H1 (cell line): ENCODE measurements at regions not wholly inside any gene's neighbourhood (a gene's known extent, or its start where the extent isn't known, plus 50 kb on each side); places are given as distances from the start of the nearest gene placed in this dataset.

Experiments used
- CTCF ChIA-PET: fragments of 300-600 bp; sonication (Branson Sonifier 250); formaldehyde crosslinking; loops from one replicate; lab custom pipeline; 2021; ENCODE audit not compliant: partially characterized antibody; lab: Charles Lee
- POLR2A ChIA-PET: fragments of 300-600 bp; sonication (Branson Sonifier 250); formaldehyde crosslinking; loops from one replicate; lab custom pipeline; 2021; ENCODE audit warnings: inconsistent platforms; ENCODE audit not compliant: partially characterized antibody; lab: Charles Lee
- DNase-seq, 2 experiments: peaks; one replicate each; pipeline versions ENCODE4 v3.0.0 to v3.0.0-alpha.2; 2010 to 2022; ENCODE audit warnings: low spot score in 2 of 2, low read depth in 1 of 2, mixed read lengths in 1 of 2
- FAIRE-seq: peaks from 2 replicates; lab custom pipeline; 2011; peaks lifted over from hg19 to GRCh38; lab: Jason Lieb, UNC
- H2AFZ ChIP-seq: 2 replicates; pipeline ENCODE4 v1.8.1; 2012; ENCODE audit warnings: low read length, inconsistent platforms
- H2AK5ac ChIP-seq: 2 replicates; pipeline ENCODE4 v1.6.1; 2013; ENCODE audit warnings: low read depth, low read length
- H2BK120ac ChIP-seq: replicated peaks from 2 replicates; pipeline ENCODE3; 2013; ENCODE audit warnings: low read depth, low read length, inconsistent platforms
- H2BK12ac ChIP-seq: 2 replicates; pipeline ENCODE4 v1.6.1; 2013; ENCODE audit warnings: low read depth, low read length
- H2BK15ac ChIP-seq: 2 replicates; pipeline ENCODE4 v1.6.1; 2013; ENCODE audit warnings: low read length
- H2BK20ac ChIP-seq: 2 replicates; pipeline ENCODE4 v1.6.1; 2013; ENCODE audit warnings: low read length
- H2BK5ac ChIP-seq: 2 replicates; pipeline ENCODE4 v1.6.1; 2013; ENCODE audit warnings: low read depth, low read length
- H3K14ac ChIP-seq: 2 replicates; pipeline ENCODE4 v1.6.1; 2013; ENCODE audit warnings: inconsistent platforms; ENCODE audit not compliant: insufficient read length
- H3K18ac ChIP-seq: 2 replicates; pipeline ENCODE4 v1.6.1; 2013; ENCODE audit warnings: low read length; ENCODE audit errors: extremely low read depth
- H3K23ac ChIP-seq: 2 replicates; pipeline ENCODE4 v1.6.1; 2013; ENCODE audit warnings: inconsistent platforms; ENCODE audit not compliant: insufficient read length
- H3K23me2 ChIP-seq: 2 replicates; pipeline ENCODE4 v1.6.1; 2013; ENCODE audit warnings: low read depth, low read length
- H3K27ac ChIP-seq: 2 replicates; pipeline ENCODE4 v1.6.1; 2011; ENCODE audit warnings: low read depth, low read length, inconsistent platforms
- H3K27me3 ChIP-seq, 4 experiments: replicated peaks in 1 of 4; 1 replicate in 1 of 4; 2 replicates in 3 of 4; pipeline versions ENCODE4 v1.6.1 to v1.8.1; 2011 to 2013; ENCODE audit warnings: low read length in 3 of 4, mild to moderate bottlenecking in 3 of 4, inconsistent platforms in 2 of 4, mixed read lengths in 2 of 4, moderate library complexity in 1 of 4; ENCODE audit not compliant: control insufficient read depth in 3 of 4, insufficient read depth in 3 of 4; ENCODE audit errors: extremely low read depth in 1 of 4
- H3K36me3 ChIP-seq, 4 experiments: 2 replicates each; pipeline versions ENCODE4 v1.6.1 to v1.8.1; 2011 to 2013; ENCODE audit warnings: mild to moderate bottlenecking in 4 of 4, low read length in 3 of 4, moderate library complexity in 2 of 4, control low read depth in 1 of 4, inconsistent platforms in 1 of 4; ENCODE audit not compliant: insufficient read depth in 4 of 4, control insufficient read depth in 2 of 4
- H3K4ac ChIP-seq: replicated peaks from 2 replicates; pipeline ENCODE3; 2013; ENCODE audit warnings: low read length, low read depth, mixed read lengths, inconsistent platforms; ENCODE audit not compliant: insufficient read length
- H3K4me1 ChIP-seq, 4 experiments: replicated peaks in 1 of 4; 1 replicate in 1 of 4; 2 replicates in 3 of 4; pipeline versions ENCODE4 v1.6.1 to v1.8.1; 2011 to 2013; ENCODE audit warnings: low read length in 3 of 4, inconsistent platforms in 2 of 4, mixed read lengths in 1 of 4; ENCODE audit not compliant: insufficient read depth in 4 of 4, control insufficient read depth in 3 of 4
- H3K4me2 ChIP-seq, 2 experiments: 2 replicates each; pipeline versions ENCODE4 v1.6.1 to v1.8.1; 2011 to 2013; ENCODE audit warnings: low read depth in 2 of 2, low read length in 2 of 2, control low read depth in 1 of 2, inconsistent platforms in 1 of 2, mild to moderate bottlenecking in 1 of 2; ENCODE audit not compliant: insufficient read depth in 1 of 2
- H3K4me3 ChIP-seq, 4 experiments: fragments of 200-600, 300-600 bp in 1 of 4; sonication (generic), shearing (Covaris generic), sonication (Bioruptor Twin) in 1 of 4; 2 replicates each; pipeline versions ENCODE4 v1.5.1 to v1.8.1; 2011 to 2016; ENCODE audit warnings: low read length in 4 of 4, low read depth in 3 of 4, control low read depth in 2 of 4, inconsistent platforms in 2 of 4, mild to moderate bottlenecking in 2 of 4, mixed read lengths in 1 of 4, moderate library complexity in 1 of 4; ENCODE audit not compliant: insufficient read depth in 2 of 4; ENCODE audit errors: extremely low read depth in 1 of 4
- H3K56ac ChIP-seq: replicated peaks from 2 replicates; pipeline ENCODE3; 2013; ENCODE audit warnings: low read depth, mild to moderate bottlenecking, mixed read lengths, low read length, inconsistent platforms; ENCODE audit not compliant: insufficient read length
- H3K79me1 ChIP-seq: 2 replicates; pipeline ENCODE4 v1.6.1; 2013; ENCODE audit warnings: low read depth, low read length, control low read depth
- H3K79me2 ChIP-seq, 2 experiments: 2 replicates each; pipeline versions ENCODE4 v1.6.1 to v1.8.1; 2012 to 2013; ENCODE audit warnings: low read length in 2 of 2, mild to moderate bottlenecking in 2 of 2, inconsistent platforms in 1 of 2; ENCODE audit not compliant: insufficient read depth in 2 of 2, control insufficient read depth in 1 of 2
- H3K9ac ChIP-seq, 4 experiments: replicated peaks in 1 of 4; 1 replicate in 1 of 4; 2 replicates in 3 of 4; pipeline versions ENCODE4 v1.6.1 to v1.8.1; 2011 to 2013; ENCODE audit warnings: low read depth in 3 of 4, low read length in 3 of 4, control low read depth in 2 of 4, mild to moderate bottlenecking in 2 of 4, moderate library complexity in 2 of 4, inconsistent platforms in 1 of 4; ENCODE audit errors: extremely low read depth in 1 of 4
- H3K9me3 ChIP-seq, 2 experiments: 2 replicates each; pipeline versions ENCODE4 v1.6.1 to v1.8.1; 2012 to 2013; ENCODE audit warnings: mild to moderate bottlenecking in 2 of 2, moderate library complexity in 2 of 2, control low read depth in 1 of 2, inconsistent platforms in 1 of 2, low read depth in 1 of 2, low read length in 1 of 2, mixed read lengths in 1 of 2; ENCODE audit not compliant: insufficient read depth in 2 of 2
- H4K20me1 ChIP-seq, 2 experiments: replicated peaks in 1 of 2; 2 replicates each; pipeline versions ENCODE3 to v1.8.1; 2011 to 2013; ENCODE audit warnings: inconsistent platforms in 2 of 2, low read length in 2 of 2, mild to moderate bottlenecking in 1 of 2; ENCODE audit not compliant: insufficient read depth in 2 of 2, control insufficient read depth in 1 of 2
- H4K5ac ChIP-seq: 2 replicates; pipeline ENCODE4 v1.6.1; 2013; ENCODE audit warnings: low read length, low read depth, mixed read lengths, inconsistent platforms; ENCODE audit not compliant: insufficient read length
- H4K8ac ChIP-seq: 2 replicates; pipeline ENCODE4 v1.8.0; 2013; ENCODE audit warnings: mild to moderate bottlenecking, moderate library complexity, low read length, inconsistent platforms; ENCODE audit not compliant: insufficient read depth; ENCODE audit errors: extremely low read depth
- H4K91ac ChIP-seq: replicated peaks from 2 replicates; pipeline ENCODE3; 2013; ENCODE audit warnings: low read length, mixed read lengths, inconsistent platforms; ENCODE audit not compliant: insufficient read length
- BRCA1 ChIP-seq: IDR thresholded peaks from 2 replicates; pipeline ENCODE4 v1.6.1; 2012; ENCODE audit warnings: low read depth, low read length, improper control_type of control experiment
- CREB1 ChIP-seq: IDR thresholded peaks from 2 replicates; pipeline ENCODE4 v1.6.1; 2012; ENCODE audit warnings: inconsistent platforms
- KDM1A ChIP-seq: fragments of 200-600, 300-600 bp; sonication (generic); IDR thresholded peaks from 2 replicates; pipeline ENCODE4 v1.7.1; 2016; ENCODE audit warnings: mild to moderate bottlenecking, low read length, borderline replicate concordance
- RNF2 ChIP-seq: fragments of 200-900, 300-1000 bp; sonication (generic); IDR thresholded peaks from 2 replicates; pipeline ENCODE4 v1.7.1; 2016; ENCODE audit warnings: borderline replicate concordance, low read depth, mild to moderate bottlenecking, antibody characterized with exemption, low read length; ENCODE audit not compliant: poor library complexity, severe bottlenecking; ENCODE audit errors: missing control alignments
- SP1 ChIP-seq: IDR thresholded peaks from 2 replicates; pipeline ENCODE4 v1.6.1; 2011; ENCODE audit warnings: low read depth, low read length
- SRF ChIP-seq: IDR thresholded peaks from 2 replicates; pipeline ENCODE4 v1.6.1; 2011; ENCODE audit warnings: mild to moderate bottlenecking, low read depth, low read length, moderate library complexity
- TEAD4 ChIP-seq: IDR thresholded peaks from 2 replicates; pipeline ENCODE4 v1.6.1; 2012; ENCODE audit warnings: low read depth, low read length, inconsistent platforms, mixed read lengths
- YY1 ChIP-seq: IDR thresholded peaks from 2 replicates; pipeline ENCODE4 v1.6.1; 2011; ENCODE audit warnings: low read depth, mild to moderate bottlenecking, low read length
- WGBS, 2 experiments: shearing (Covaris generic) in 1 of 2; methylation state at CpG; one replicate each; pipeline versions ENCODE4 v1.1.6 to v1.1.7; 2013 to 2015; ENCODE audit warnings: low lambda C conversion rate in 2 of 2, mixed read lengths in 2 of 2, inconsistent platforms in 1 of 2, low coverage in 1 of 2, missing lambda C conversion rate in 1 of 2; ENCODE audit not compliant: insufficient replicate concordance in 2 of 2, insufficient coverage in 1 of 2, insufficient read length in 1 of 2; ENCODE audit errors: extremely low coverage in 1 of 2, missing lambda C conversion rate in 1 of 2; 5-methylcytosine and 5-hydroxymethylcytosine counted together

DNA sequence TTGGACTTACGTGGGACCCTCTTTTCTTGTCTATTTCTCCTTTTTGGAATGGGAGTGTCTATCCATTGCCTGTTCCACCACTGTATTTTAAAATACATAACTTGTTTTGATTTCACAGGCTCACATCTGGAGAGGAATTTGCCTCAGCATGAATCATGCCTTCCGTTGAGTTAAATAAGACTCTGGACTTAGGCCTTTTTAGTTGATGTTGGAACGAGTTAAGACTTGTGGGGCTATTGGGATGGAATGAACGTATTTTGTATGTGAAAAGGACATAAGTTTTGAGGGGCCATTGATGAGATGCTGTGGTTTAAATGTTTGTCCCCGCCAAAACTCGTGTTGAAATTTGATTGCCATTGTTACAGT lies 66.2 kb downstream of the BEX3 start:
- Histone ChIP-seq H3K79me1 (no peaks in the 10 kb centered on the region), H3K56ac (no peak overlapping the region), H4K20me1 (no peaks in the 10 kb centered on the region), H2BK20ac (no peak overlapping the region), H3K23me2 (no peaks in the 10 kb centered on the region), H3K23ac (no peak overlapping the region), H3K4ac (no peak overlapping the region), H3K27ac (no peak overlapping the region), H3K36me3 (no peaks in the 10 kb centered on the region), H2BK120ac (no peak overlapping the region), H3K18ac (no peak overlapping the region), H3K9me3 (no peaks in the 10 kb centered on the region), H2BK5ac (no peak overlapping the region), H3K4me2 (no peak overlapping the region), H4K5ac (no peak overlapping the region), H3K79me2 (no peaks in the 10 kb centered on the region), H3K9ac (no peak overlapping the region), H3K14ac (no peak overlapping the region), H4K8ac (no peak overlapping the region), H2BK15ac (no peak overlapping the region), H3K4me1 (peaks cover 0 to 4% (median 1%) of the 10 kb centered on the region in 4 experiments; a peak in 2 of 7 replicates), H2AFZ (no peak overlapping the region), H2BK12ac (no peak overlapping the region), H4K91ac (no peak overlapping the region), H3K4me3 (no peak overlapping the region), H3K27me3 (no peaks in the 10 kb centered on the region), H2AK5ac (no peak overlapping the region)
- FAIRE-seq (no peak), DNase-seq (no peak)
- ChIA-PET CTCF (interaction anchor here (0.9 kb wide), 1 partner anchor 21 kb away, joined by 3 read pairs; no protein-coding TSS in a partner anchor), POLR2A (interaction anchor here (0.9 kb wide), 2 partner anchors 18 to 68 kb away, joined by 3 to 4 read pairs; no protein-coding TSS in a partner anchor)
- WGBS, 2 experiments, result 79% methylated on average over 5 of the region's 6 CpGs; no CpG with 5 or more reads in 1 of the 2 experiments
- no peak for TF ChIP-seq SP1
- TF ChIP-seq SRF, result no peak
- TF ChIP-seq KDM1A, result no peak
- TF ChIP-seq RNF2, result no peak
- TF ChIP-seq TEAD4, result no peak
- no peak for TF ChIP-seq YY1
- TF ChIP-seq CREB1, result no peak
- TF ChIP-seq BRCA1, result no peak
